Caco-2 (cell line): ENCODE measurements at regions not wholly inside any gene's neighbourhood (a gene's known extent, or its start where the extent isn't known, plus 50 kb on each side); places are given as distances from the start of the nearest gene placed in this dataset.

Experiments
- BruUV-seq: library from RNA; stranded (reverse); fragments of 400-500 nt; replicated peaks from 2 replicates; lab custom pipeline; 2021; lab: Mats Ljungman, UMichigan
- CTCF ChIA-PET: fragments of 300-600 bp; sonication (Branson Sonifier 250); formaldehyde crosslinking; loops from one replicate; lab custom pipeline; 2022; ENCODE audit warnings: antibody characterized with exemption; lab: Charles Lee
- POLR2A ChIA-PET: fragments of 300-600 bp; sonication (Branson Sonifier 250); formaldehyde crosslinking; loops from one replicate; lab custom pipeline; 2022; ENCODE audit warnings: antibody characterized with exemption; lab: Charles Lee
- DNase-seq, 2 experiments: peaks; one replicate each; pipeline versions ENCODE4 v3.0.0 to v3.0.0-alpha.2; 2020 to 2022
- H3K27me3 ChIP-seq: replicated peaks from 2 replicates; pipeline ENCODE4 v1.6.0; 2011; ENCODE audit warnings: low read length; ENCODE audit not compliant: control insufficient read depth, insufficient read depth
- H3K36me3 ChIP-seq: 2 replicates; pipeline ENCODE4 v1.5.1; 2011; ENCODE audit warnings: low read length; ENCODE audit not compliant: control insufficient read depth, insufficient read depth
- H3K4me1 ChIP-seq: fragments of 250-450 bp; sonication (Bioruptor Pico); 2 replicates; pipeline ENCODE4 v1.5.1; 2020; ENCODE audit warnings: mild to moderate bottlenecking
- H3K4me3 ChIP-seq: 2 replicates; pipeline ENCODE4 v1.5.1; 2011; ENCODE audit warnings: low read depth, mild to moderate bottlenecking, control low read depth, low read length
- H3K9me3 ChIP-seq: fragments of 250-450 bp; sonication (Bioruptor Pico); 2 replicates; pipeline ENCODE4 v1.5.1; 2020; ENCODE audit warnings: mild to moderate bottlenecking, moderate library complexity
- H3K27ac Mint-ChIP-seq: one replicate; pipeline ENCODE4 v1.8.0; 2022; ENCODE audit warnings: mixed read lengths; ENCODE audit not compliant: unreplicated experiment
- H3K27me3 Mint-ChIP-seq: one replicate; pipeline ENCODE4 v1.8.0; 2022; ENCODE audit warnings: mixed read lengths; ENCODE audit not compliant: insufficient read depth, unreplicated experiment
- H3K36me3 Mint-ChIP-seq: one replicate; pipeline ENCODE4 v1.8.0; 2022; ENCODE audit warnings: mild to moderate bottlenecking, mixed read lengths; ENCODE audit not compliant: insufficient read depth, unreplicated experiment
- H3K4me1 Mint-ChIP-seq: one replicate; pipeline ENCODE4 v1.8.0; 2022; ENCODE audit warnings: low read depth, mixed read lengths; ENCODE audit not compliant: unreplicated experiment
- H3K4me3 Mint-ChIP-seq: one replicate; pipeline ENCODE4 v1.8.0; 2022; ENCODE audit warnings: mild to moderate bottlenecking, moderate library complexity, mixed read lengths; ENCODE audit not compliant: unreplicated experiment
- H3K9me3 Mint-ChIP-seq: one replicate; pipeline ENCODE4 v1.8.0; 2022; ENCODE audit warnings: mixed read lengths; ENCODE audit not compliant: unreplicated experiment
- CTCF ChIP-seq, 2 experiments: fragments of 200-600 bp in 1 of 2; IDR thresholded peaks; 1 replicate in 1 of 2; 2 replicates in 1 of 2; pipeline versions ENCODE4 v1.5.1 to v1.8.0; 2011 to 2022; ENCODE audit warnings: antibody characterized with exemption in 1 of 2, control low read depth in 1 of 2, inconsistent platforms in 1 of 2, low read depth in 1 of 2, low read length in 1 of 2, mild to moderate bottlenecking in 1 of 2, moderate library complexity in 1 of 2; ENCODE audit not compliant: insufficient read depth in 1 of 2, severe bottlenecking in 1 of 2, unreplicated experiment in 1 of 2
- intact Hi-C: fragments of 100-400 bp; cut with micrococcal nuclease; formaldehyde crosslinking; loops from one replicate; pipeline ENCODE4 v1.10.0; 2022; ENCODE audit not compliant: unreplicated experiment

GRCh38 chr11:80388536-80388935 is 947.7 kb upstream of the TENM4 start:
- no peak for DNase-seq
- no TSS peak for BruUV-seq
- no peaks in the 10 kb centered on the region for H3K4me1 ChIP-seq
- no peak for TF ChIP-seq CTCF (IDR thresholded peaks at IDR 0.05; ENCODE audit: insufficient read depth in 1 of 2, low read depth in 1 of 2, low read length in 1 of 2, severe bottlenecking in 1 of 2, unreplicated experiment in 1 of 2)
- H3K27me3 Mint-ChIP-seq, result no peaks in the 10 kb centered on the region
- ChIA-PET CTCF (no interaction called here), POLR2A (no interaction called here)
- no peaks in the 10 kb centered on the region for H3K36me3 ChIP-seq
- no peaks in the 10 kb centered on the region for H3K9me3 Mint-ChIP-seq
- no peaks in the 10 kb centered on the region for H3K9me3 ChIP-seq
- H3K27ac Mint-ChIP-seq, result no peak overlapping the region
- peaks cover 7% of the 10 kb centered on the region for H3K4me1 Mint-ChIP-seq
- H3K4me3 ChIP-seq, result no peak overlapping the region
- no peaks in the 10 kb centered on the region for H3K36me3 Mint-ChIP-seq
- intact Hi-C loops, result no loop called here
- no peak overlapping the region for H3K4me3 Mint-ChIP-seq
- no peaks in the 10 kb centered on the region for H3K27me3 ChIP-seq

GRCh38 chr11:80388130-80388529 is 947.3 kb upstream of the TENM4 start:
- Mint-ChIP-seq H3K27me3 (no peaks in the 10 kb centered on the region), H3K4me1 (peaks cover 7% of the 10 kb centered on the region), H3K4me3 (no peak overlapping the region), H3K27ac (no peak overlapping the region), H3K9me3 (no peaks in the 10 kb centered on the region), H3K36me3 (no peaks in the 10 kb centered on the region)
- no peaks in the 10 kb centered on the region for H3K9me3 ChIP-seq
- no peak for DNase-seq
- H3K36me3 ChIP-seq, result no peaks in the 10 kb centered on the region
- ChIA-PET CTCF (no interaction called here), POLR2A (no interaction called here)
- H3K27me3 ChIP-seq, result no peaks in the 10 kb centered on the region
- H3K4me3 ChIP-seq, result no peak overlapping the region
- intact Hi-C loops, result no loop called here
- TF ChIP-seq CTCF (IDR thresholded peaks at IDR 0.05; ENCODE audit: insufficient read depth in 1 of 2, low read depth in 1 of 2, low read length in 1 of 2, severe bottlenecking in 1 of 2, unreplicated experiment in 1 of 2), result no peak
- no peaks in the 10 kb centered on the region for H3K4me1 ChIP-seq
- no TSS peak for BruUV-seq

- POLR2A ChIA-PET, result no interaction called here
- CTCF ChIA-PET, result no interaction called here
- no peak overlapping the region for H3K4me3 Mint-ChIP-seq
Measured at GRCh38 chr11:80383655-80384054, 942.8 kb upstream of the TENM4 start.

More at GRCh38 chr11:80383655-80384054, 942.8 kb upstream of the TENM4 start:
- BruUV-seq, result no TSS peak
- H3K36me3 Mint-ChIP-seq, result no peaks in the 10 kb centered on the region
- Histone ChIP-seq H3K36me3 (no peaks in the 10 kb centered on the region), H3K9me3 (no peaks in the 10 kb centered on the region), H3K4me1 (no peaks in the 10 kb centered on the region), H3K27me3 (no peaks in the 10 kb centered on the region), H3K4me3 (no peak overlapping the region)
- no peak overlapping the region for H3K27ac Mint-ChIP-seq
- no peaks in the 10 kb centered on the region for H3K9me3 Mint-ChIP-seq
- peaks cover 7% of the 10 kb centered on the region for H3K4me1 Mint-ChIP-seq
- no peaks in the 10 kb centered on the region for H3K27me3 Mint-ChIP-seq
- intact Hi-C loops, result no loop called here
- peak; percentile 63 to 74 for DNase-seq
- TF ChIP-seq CTCF (IDR thresholded peaks at IDR 0.05; ENCODE audit: insufficient read depth in 1 of 2, low read depth in 1 of 2, low read length in 1 of 2, severe bottlenecking in 1 of 2, unreplicated experiment in 1 of 2), result peak; percentile 26 to 50
